ENCODE measurements at regions not wholly inside any gene's neighbourhood (a gene's known extent, or its start where the extent isn't known, plus 50 kb on each side); places are given as distances from the start of the nearest gene placed in this dataset.

DNA sequence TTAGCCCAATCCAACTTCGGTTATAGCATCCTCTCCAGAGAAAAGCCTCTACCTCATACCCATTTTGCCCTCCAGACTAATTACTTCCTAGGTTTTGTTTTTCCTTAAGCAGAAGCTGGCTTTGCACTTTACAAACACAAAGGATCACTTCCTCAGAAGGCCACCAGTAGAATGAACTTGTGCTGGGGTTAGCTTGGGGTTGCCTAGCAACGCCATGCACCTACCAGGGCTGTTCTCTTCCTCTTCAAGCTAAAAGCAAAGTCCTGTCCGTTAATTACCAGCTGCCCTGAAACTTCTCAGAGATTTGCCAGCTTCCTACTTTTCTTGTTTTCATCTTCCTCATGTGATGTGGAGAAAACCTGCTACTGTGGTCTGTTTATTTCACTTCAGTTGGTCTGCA, 132.0 kb upstream of the WWC1 start:
- Histone ChIP-seq H3K9me3 (replicated peaks; ENCODE audit: control insufficient read depth, insufficient read depth, low read length) (no peaks in the 10 kb centered on the region), H3K36me3 (ENCODE audit: control insufficient read depth in 2 of 2, insufficient read depth in 2 of 2, low read length in 1 of 2) (no peaks in the 10 kb centered on the region), H3K9ac (ENCODE audit: control insufficient read depth, insufficient read depth, low read length) (no peak overlapping the region), H3K27me3 (replicated peaks in 1 of 2; ENCODE audit: control insufficient read depth in 2 of 2, insufficient read depth in 2 of 2, low read length in 1 of 2) (no peaks in the 10 kb centered on the region), H2AFZ (ENCODE audit: control insufficient read depth, low read depth, low read length) (no peak overlapping the region), H3K27ac (ENCODE audit: control insufficient read depth, insufficient read depth) (no peak overlapping the region), H3K4me2 (ENCODE audit: control insufficient read depth, insufficient read depth) (no peak overlapping the region), H3K4me1 (ENCODE audit: control insufficient read depth, insufficient read depth, low read length) (no peaks in the 10 kb centered on the region), H3K79me2 (ENCODE audit: control insufficient read depth, insufficient read depth, low read length) (no peaks in the 10 kb centered on the region), H4K20me1 (ENCODE audit: control insufficient read depth, insufficient read depth) (no peaks in the 10 kb centered on the region), H3K4me3 (no peak overlapping the region)
- WGBS (ENCODE audit: insufficient coverage, insufficient replicate concordance, low lambda C conversion rate, missing lambda C conversion rate): 25% methylated on average over 3 of the region's 3 CpGs
- FAIRE-seq: no peak
- ChIA-PET SMC1A (ENCODE audit: uncharacterized antibody, unreplicated experiment) (interaction anchor here (2.5 kb wide), 1 partner anchor 10 kb away, joined by 7 read pairs; no protein-coding TSS in a partner anchor), CTCF (no interaction called here), RAD21 (ENCODE audit: unreplicated experiment) (interaction anchor here (0.6 kb wide), 1 partner anchor 60 kb away, joined by 4 read pairs; no protein-coding TSS in a partner anchor), POLR2A (no interaction called here)
- BruUV-seq (replicated peaks): no TSS peak
- TF ChIP-seq SPI1 (IDR thresholded peaks at IDR 0.05; ENCODE audit: borderline replicate concordance, insufficient read depth, low read depth, low read length): peak; percentile 29; the same call in 1 of the 2 replicates
- peak; percentile 91 for TF ChIP-seq BMI1 (IDR thresholded peaks at IDR 0.05; ENCODE audit: borderline replicate concordance)
- no peak for TF ChIP-seq RAD21 (IDR thresholded peaks at IDR 0.05; ENCODE audit: insufficient read depth, low read depth, low read length)
- in situ Hi-C loops (cut with MboI) (no loop called here), intact Hi-C loops (cut with micrococcal nuclease; ENCODE audit: unreplicated experiment) (no loop called here)
- DNase-seq (ENCODE audit: low read depth, low spot score): no peak
- ATAC-seq: peak; percentile 69

- Histone ChIP-seq H3K4me1 (ENCODE audit: control insufficient read depth, insufficient read depth, low read length) (no peaks in the 10 kb centered on the region), H4K20me1 (ENCODE audit: control insufficient read depth, insufficient read depth) (no peaks in the 10 kb centered on the region), H3K9ac (ENCODE audit: control insufficient read depth, insufficient read depth, low read length) (no peak overlapping the region), H3K79me2 (ENCODE audit: control insufficient read depth, insufficient read depth, low read length) (no peaks in the 10 kb centered on the region), H3K4me3 (no peak overlapping the region), H3K27me3 (replicated peaks in 1 of 2; ENCODE audit: control insufficient read depth in 2 of 2, insufficient read depth in 2 of 2, low read length in 1 of 2) (peaks cover 0 to 5% of the 10 kb centered on the region in 2 experiments; a peak in 3 of 4 replicates), H2AFZ (ENCODE audit: control insufficient read depth, low read depth, low read length) (no peak overlapping the region), H3K4me2 (ENCODE audit: control insufficient read depth, insufficient read depth) (no peak overlapping the region), H3K9me3 (replicated peaks; ENCODE audit: control insufficient read depth, insufficient read depth, low read length) (no peaks in the 10 kb centered on the region), H3K27ac (ENCODE audit: control insufficient read depth, insufficient read depth) (no peak overlapping the region), H3K36me3 (ENCODE audit: control insufficient read depth in 2 of 2, insufficient read depth in 2 of 2, low read length in 1 of 2) (no peaks in the 10 kb centered on the region)
- in situ Hi-C loops (cut with MboI): no loop called here
- POLR2A ChIA-PET: no interaction called here
- SMC1A ChIA-PET (ENCODE audit: uncharacterized antibody, unreplicated experiment): interaction anchor here (1.1 kb wide), 1 partner anchor 14 kb away, joined by 3 read pairs; no protein-coding TSS in a partner anchor
- FAIRE-seq (no peak), ATAC-seq (no peak), DNase-seq (ENCODE audit: low read depth, low spot score) (no peak)
- BruUV-seq (replicated peaks): no TSS peak
- RAD21 ChIA-PET (ENCODE audit: unreplicated experiment): no interaction called here
- intact Hi-C loops (cut with micrococcal nuclease; ENCODE audit: unreplicated experiment): no loop called here
- 60% methylated on average over 15 of the region's 16 CpGs for WGBS (ENCODE audit: insufficient coverage, insufficient replicate concordance, low lambda C conversion rate, missing lambda C conversion rate)
- CTCF ChIA-PET: no interaction called here
- no peak for TF ChIP-seq TCF7 (IDR thresholded peaks at IDR 0.05; ENCODE audit: borderline replicate concordance)
- TF ChIP-seq CBX5 (IDR thresholded peaks at IDR 0.05; ENCODE audit: low read depth): no peak
- no peak for TF ChIP-seq SMC3 (IDR thresholded peaks at IDR 0.05; ENCODE audit: borderline replicate concordance, low read length)
- no peak for TF ChIP-seq E2F4 (IDR thresholded peaks at IDR 0.05; ENCODE audit: low read depth, low read length)
- TF ChIP-seq RELA (IDR thresholded peaks at IDR 0.05; ENCODE audit: borderline replicate concordance, partially characterized antibody): no peak
- TF ChIP-seq REST (IDR thresholded peaks at IDR 0.05; ENCODE audit: low read depth, low read length): no peak
- TF ChIP-seq MYC (IDR thresholded peaks at IDR 0.05; ENCODE audit: insufficient read depth, insufficient read length, insufficient replicate concordance, low read length, severe bottlenecking): no peak
- no peak for TF ChIP-seq EED (IDR thresholded peaks at IDR 0.05; ENCODE audit: low read depth)
- TF ChIP-seq FOXK2 (IDR thresholded peaks at IDR 0.05): no peak
- TF ChIP-seq FOXM1 (IDR thresholded peaks at IDR 0.05; ENCODE audit: low read depth, low read length): no peak
- TF ChIP-seq, protein P1, sequence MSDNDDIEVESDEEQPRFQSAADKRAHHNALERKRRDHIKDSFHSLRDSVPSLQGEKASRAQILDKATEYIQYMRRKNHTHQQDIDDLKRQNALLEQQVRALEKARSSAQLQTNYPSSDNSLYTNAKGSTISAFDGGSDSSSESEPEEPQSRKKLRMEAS (IDR thresholded peaks at IDR 0.05; ENCODE audit: low read depth, low read length): no peak
Observed at GRCh38 chr5:168162464-168162863, 129.0 kb upstream of the WWC1 start.

Measured in GM12878 (cell line).